ENCODE measurements at regions not wholly inside any gene's neighbourhood (a gene's known extent, or its start where the extent isn't known, plus 50 kb on each side); places are given as distances from the start of the nearest gene placed in this dataset.

- TF ChIP-seq POLR2AphosphoS5 (IDR thresholded peaks at IDR 0.05) (no peak), CTCF (IDR thresholded peaks at IDR 0.05) (no peak), POLR2A (IDR thresholded peaks at IDR 0.05) (no peak)
Measured at GRCh38 chr3:6392123-6392522, 468.8 kb upstream of the GRM7 start.
